ENCODE measurements at regions not wholly inside any gene's neighbourhood (a gene's known extent, or its start where the extent isn't known, plus 50 kb on each side); places are given as distances from the start of the nearest gene placed in this dataset.

DNA sequence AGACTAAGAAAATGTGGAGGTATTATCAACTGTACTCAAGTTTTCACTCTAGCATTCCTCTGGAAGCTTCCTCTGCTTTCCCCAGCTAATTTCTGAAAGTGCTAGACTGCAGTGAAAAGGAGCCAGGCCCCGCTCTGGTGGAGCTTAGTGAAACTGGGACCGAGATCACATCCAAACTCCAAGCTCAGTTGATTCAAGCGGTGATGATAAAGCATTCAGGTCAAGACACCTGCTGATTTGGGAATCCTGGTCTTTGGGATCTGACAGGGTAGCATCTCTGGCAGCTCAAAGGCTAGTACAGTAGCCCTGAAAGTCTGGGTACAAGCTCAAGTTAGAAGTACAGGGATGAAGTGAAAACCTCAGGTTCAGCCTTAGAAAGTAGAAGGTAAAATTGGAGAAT, 120.2 kb upstream of the CRIM1 start:
- TF ChIP-seq, protein P1, sequence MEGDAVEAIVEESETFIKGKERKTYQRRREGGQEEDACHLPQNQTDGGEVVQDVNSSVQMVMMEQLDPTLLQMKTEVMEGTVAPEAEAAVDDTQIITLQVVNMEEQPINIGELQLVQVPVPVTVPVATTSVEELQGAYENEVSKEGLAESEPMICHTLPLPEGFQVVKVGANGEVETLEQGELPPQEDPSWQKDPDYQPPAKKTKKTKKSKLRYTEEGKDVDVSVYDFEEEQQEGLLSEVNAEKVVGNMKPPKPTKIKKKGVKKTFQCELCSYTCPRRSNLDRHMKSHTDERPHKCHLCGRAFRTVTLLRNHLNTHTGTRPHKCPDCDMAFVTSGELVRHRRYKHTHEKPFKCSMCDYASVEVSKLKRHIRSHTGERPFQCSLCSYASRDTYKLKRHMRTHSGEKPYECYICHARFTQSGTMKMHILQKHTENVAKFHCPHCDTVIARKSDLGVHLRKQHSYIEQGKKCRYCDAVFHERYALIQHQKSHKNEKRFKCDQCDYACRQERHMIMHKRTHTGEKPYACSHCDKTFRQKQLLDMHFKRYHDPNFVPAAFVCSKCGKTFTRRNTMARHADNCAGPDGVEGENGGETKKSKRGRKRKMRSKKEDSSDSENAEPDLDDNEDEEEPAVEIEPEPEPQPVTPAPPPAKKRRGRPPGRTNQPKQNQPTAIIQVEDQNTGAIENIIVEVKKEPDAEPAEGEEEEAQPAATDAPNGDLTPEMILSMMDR (IDR thresholded peaks at IDR 0.05) = no peak
- no peak for TF ChIP-seq EP300 (IDR thresholded peaks at IDR 0.05)
- TF ChIP-seq POLR2A (IDR thresholded peaks at IDR 0.05) = no peak
